Esophagus muscularis mucosa (tissue), 4 donors: ENCODE measurements at regions not wholly inside any gene's neighbourhood (a gene's known extent, or its start where the extent isn't known, plus 50 kb on each side); places are given as distances from the start of the nearest gene placed in this dataset.

Source experiments
- EP300 ChIP-seq: sonication (generic); formaldehyde crosslinking; IDR thresholded peaks from one replicate; pipeline ENCODE4 v1.6.1; 2017; ENCODE audit warnings: antibody characterized with exemption
- POLR2A ChIP-seq: fragments of 450-650 bp; IDR thresholded peaks from one replicate; pipeline ENCODE4 v1.6.1; 2017; ENCODE audit warnings: antibody characterized with exemption, moderate library complexity, mild to moderate bottlenecking, low read depth
- TF ChIP-seq, protein P1 (sequence below), 3 experiments: fragments of 200-600 bp in 2 of 3; fragments of 450-650 bp in 1 of 3; sonication (generic) in 2 of 3; IDR thresholded peaks; one replicate each; pipeline ENCODE4 v1.5.1; 2017 to 2019; ENCODE audit warnings: antibody characterized with exemption in 3 of 3, mild to moderate bottlenecking in 2 of 3, moderate library complexity in 1 of 3

DNA sequence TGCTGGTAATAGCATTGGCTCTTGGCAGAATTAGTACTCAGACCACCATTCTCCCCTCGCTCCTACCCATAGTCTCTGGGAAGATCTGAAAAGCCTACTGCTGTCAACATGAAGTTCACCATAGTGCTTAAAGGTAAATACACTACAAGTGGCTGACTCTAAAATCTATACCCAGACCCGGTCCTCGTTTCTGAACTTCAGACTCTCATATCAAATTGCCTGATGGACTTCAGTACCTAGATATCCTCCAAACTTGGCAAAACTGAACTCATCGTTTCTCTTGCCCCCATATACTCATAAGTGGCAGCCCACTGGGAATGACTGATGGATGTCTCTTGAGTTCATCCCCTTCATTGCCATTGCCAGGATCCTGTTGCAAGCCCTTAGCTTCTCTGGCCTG is 67.3 kb downstream of the VCPKMT start:
- TF ChIP-seq, protein P1, sequence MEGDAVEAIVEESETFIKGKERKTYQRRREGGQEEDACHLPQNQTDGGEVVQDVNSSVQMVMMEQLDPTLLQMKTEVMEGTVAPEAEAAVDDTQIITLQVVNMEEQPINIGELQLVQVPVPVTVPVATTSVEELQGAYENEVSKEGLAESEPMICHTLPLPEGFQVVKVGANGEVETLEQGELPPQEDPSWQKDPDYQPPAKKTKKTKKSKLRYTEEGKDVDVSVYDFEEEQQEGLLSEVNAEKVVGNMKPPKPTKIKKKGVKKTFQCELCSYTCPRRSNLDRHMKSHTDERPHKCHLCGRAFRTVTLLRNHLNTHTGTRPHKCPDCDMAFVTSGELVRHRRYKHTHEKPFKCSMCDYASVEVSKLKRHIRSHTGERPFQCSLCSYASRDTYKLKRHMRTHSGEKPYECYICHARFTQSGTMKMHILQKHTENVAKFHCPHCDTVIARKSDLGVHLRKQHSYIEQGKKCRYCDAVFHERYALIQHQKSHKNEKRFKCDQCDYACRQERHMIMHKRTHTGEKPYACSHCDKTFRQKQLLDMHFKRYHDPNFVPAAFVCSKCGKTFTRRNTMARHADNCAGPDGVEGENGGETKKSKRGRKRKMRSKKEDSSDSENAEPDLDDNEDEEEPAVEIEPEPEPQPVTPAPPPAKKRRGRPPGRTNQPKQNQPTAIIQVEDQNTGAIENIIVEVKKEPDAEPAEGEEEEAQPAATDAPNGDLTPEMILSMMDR (IDR thresholded peaks at IDR 0.05), result no peak
- no peak for TF ChIP-seq POLR2A
- no peak for TF ChIP-seq EP300
